GM12891 (cell line): ENCODE measurements at regions not wholly inside any gene's neighbourhood (a gene's known extent, or its start where the extent isn't known, plus 50 kb on each side); places are given as distances from the start of the nearest gene placed in this dataset.

Experiments
- DNase-seq: peaks from one replicate; pipeline ENCODE4 v3.0.0; 2011; ENCODE audit warnings: low spot score; ENCODE audit not compliant: insufficient read length
- FAIRE-seq: peaks from 2 replicates; lab custom pipeline; 2011; peaks lifted over from hg19 to GRCh38; lab: Jason Lieb, UNC
- PAX5 ChIP-seq: IDR thresholded peaks from 2 replicates; pipeline ENCODE4 v1.6.1; 2011; ENCODE audit warnings: low read length, moderate library complexity, mild to moderate bottlenecking; ENCODE audit not compliant: insufficient read depth, severe bottlenecking
- POLR2A ChIP-seq: IDR thresholded peaks from 2 replicates; pipeline ENCODE4 v1.6.1; 2011; ENCODE audit warnings: low read depth, low read length, control low read depth
- POLR2AphosphoS5 ChIP-seq: IDR thresholded peaks from 2 replicates; pipeline ENCODE4 v1.6.1; 2011; ENCODE audit warnings: low read depth, low read length, control low read depth
- POU2F2 ChIP-seq: IDR thresholded peaks from 2 replicates; pipeline ENCODE4 v1.6.1; 2011; ENCODE audit warnings: low read depth, mild to moderate bottlenecking, control low read depth, low read length, moderate library complexity
- SPI1 ChIP-seq: IDR thresholded peaks from 2 replicates; pipeline ENCODE4 v1.6.1; 2011; ENCODE audit warnings: low read depth, low read length, control low read depth
- TAF1 ChIP-seq: IDR thresholded peaks from 2 replicates; pipeline ENCODE4 v1.6.1; 2011; ENCODE audit warnings: low read depth, low read length, control low read depth

DNA sequence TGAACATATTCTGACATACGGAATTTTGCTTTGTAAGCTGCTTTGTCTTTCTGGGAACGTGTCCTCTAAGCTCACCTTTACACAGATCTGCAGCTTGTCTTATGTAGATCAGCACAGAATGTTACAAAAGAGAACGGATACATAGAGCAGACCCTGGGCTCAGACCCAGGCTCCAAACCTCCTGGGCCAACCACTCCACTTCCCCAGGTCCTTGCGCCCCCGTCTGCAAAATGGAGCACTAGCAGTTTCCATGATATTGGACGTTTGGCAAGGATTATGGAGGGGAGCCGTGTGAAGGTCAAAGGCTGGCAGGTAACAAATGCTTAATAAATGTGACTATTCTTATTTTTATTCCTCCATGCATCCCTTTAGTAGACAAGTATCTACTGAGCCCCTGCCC, 358.4 kb downstream of the CTTN start:
- TF ChIP-seq POLR2AphosphoS5: no peak
- no peak for TF ChIP-seq POU2F2
- no peak for TF ChIP-seq TAF1
- no peak for TF ChIP-seq PAX5
- TF ChIP-seq SPI1: no peak
- TF ChIP-seq POLR2A: no peak
- FAIRE-seq (no peak), DNase-seq (no peak)

- DNase-seq: no peak
- no peak for FAIRE-seq
- TF ChIP-seq SPI1: no peak
- TF ChIP-seq POU2F2: no peak
- no peak for TF ChIP-seq TAF1
- no peak for TF ChIP-seq POLR2AphosphoS5
- TF ChIP-seq PAX5: no peak
- TF ChIP-seq POLR2A: no peak
Observed at GRCh38 chr11:70757241-70757640, 358.9 kb downstream of the CTTN start.

GRCh38 chr11:70758206-70758605, 359.9 kb downstream of the CTTN start:
- DNase-seq (no peak), FAIRE-seq (no peak)
- TF ChIP-seq PAX5: no peak
- TF ChIP-seq TAF1: no peak
- TF ChIP-seq POLR2AphosphoS5: no peak

DNA sequence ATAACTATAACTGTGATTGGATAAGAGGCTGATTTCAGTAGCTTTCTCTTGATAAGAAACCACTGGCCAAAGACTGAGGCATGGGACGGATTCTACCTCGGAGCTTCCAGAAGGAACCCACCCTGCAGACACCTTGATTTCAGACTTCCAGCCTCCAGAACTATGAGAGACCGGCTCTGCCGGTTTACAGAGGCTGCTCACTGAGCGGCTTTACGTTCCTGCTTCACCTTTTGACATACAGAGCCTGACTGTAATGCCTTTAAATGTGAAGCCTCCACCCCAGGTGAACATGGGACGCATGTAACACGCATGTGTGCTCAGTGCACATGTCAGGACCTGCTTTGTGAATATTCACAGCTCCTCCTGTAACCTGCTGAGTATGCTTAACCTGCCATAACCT, 361.5 kb downstream of the CTTN start:
- no peak for TF ChIP-seq SPI1
- no peak for TF ChIP-seq TAF1
- TF ChIP-seq POU2F2: no peak
- no peak for TF ChIP-seq POLR2AphosphoS5
- TF ChIP-seq PAX5: no peak
- TF ChIP-seq POLR2A: no peak
- FAIRE-seq (no peak), DNase-seq (no peak)

DNA sequence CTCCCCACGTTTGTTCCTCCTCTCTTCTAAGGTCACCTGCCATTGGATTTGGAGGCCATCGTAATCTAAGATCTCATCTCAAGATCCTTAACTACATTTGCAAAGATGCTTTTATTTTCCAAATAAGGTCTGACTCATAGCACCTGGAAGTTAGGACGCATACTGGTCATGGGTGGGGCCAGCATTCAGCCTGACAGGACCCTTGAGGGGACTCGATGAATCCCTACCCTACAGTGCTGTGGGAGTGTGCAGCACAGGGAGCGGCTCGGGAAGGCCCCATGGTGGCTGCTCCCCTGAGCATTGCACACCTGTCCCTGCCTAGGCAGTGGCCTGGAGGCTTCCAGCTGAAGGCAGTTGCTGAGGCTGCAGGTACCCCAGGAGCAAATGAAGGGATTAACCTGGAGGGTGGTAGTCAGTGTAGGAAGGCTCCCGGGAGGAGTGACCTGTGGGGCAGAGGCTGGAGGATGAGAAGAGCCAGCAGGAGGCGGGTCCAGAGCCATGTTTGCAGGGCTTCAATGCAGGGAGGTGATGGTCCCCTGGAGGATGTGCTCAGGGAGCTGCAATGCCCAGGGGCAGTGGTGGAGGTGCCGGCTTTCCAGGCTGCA, 362.2 kb downstream of the CTTN start:
- no peak for FAIRE-seq

DNA sequence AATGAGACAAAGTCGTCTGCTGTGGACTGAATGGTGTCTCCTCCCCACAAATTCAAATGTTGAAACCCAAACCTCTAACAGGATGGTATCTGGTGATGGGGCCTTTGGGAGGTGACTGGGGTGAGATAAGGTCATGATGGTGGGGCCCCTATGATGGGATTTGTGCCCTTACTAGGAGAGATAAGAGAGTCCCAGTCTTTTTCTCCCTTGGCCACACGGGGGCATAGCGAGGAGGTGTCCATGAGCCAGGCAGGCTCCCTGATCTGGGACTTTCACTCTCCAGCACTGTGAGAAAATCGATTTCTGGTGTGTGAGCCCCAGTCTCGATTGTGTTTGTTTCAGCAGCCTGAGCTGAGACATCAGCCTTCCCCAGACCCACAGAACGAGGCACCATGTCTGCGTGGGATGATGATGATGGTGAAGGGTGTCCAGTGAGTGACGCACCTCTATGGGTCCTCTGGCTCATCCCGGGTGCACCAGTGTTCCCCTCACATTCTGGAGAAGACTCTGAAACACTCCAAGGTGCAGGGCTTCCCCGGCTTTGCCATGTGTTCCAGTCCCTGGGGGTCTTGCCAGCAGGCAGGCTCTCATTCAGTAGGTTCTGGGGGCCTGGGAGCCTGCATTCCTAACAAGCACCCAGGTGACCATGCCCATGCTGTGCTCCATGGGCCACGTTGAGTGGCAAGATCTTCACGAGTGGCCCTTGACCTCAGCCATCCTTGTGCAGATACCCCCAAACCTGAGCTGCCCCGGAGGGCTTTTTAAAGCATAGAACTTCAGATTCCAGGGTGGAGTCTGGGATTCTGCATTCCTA, 363.0 kb downstream of the CTTN start:
- DNase-seq: no peak

More for the DNA sequence above, 362.2 kb downstream of the CTTN start:
- TF ChIP-seq TAF1 (no peak), PAX5 (no peak)
- DNase-seq: no peak

DNA sequence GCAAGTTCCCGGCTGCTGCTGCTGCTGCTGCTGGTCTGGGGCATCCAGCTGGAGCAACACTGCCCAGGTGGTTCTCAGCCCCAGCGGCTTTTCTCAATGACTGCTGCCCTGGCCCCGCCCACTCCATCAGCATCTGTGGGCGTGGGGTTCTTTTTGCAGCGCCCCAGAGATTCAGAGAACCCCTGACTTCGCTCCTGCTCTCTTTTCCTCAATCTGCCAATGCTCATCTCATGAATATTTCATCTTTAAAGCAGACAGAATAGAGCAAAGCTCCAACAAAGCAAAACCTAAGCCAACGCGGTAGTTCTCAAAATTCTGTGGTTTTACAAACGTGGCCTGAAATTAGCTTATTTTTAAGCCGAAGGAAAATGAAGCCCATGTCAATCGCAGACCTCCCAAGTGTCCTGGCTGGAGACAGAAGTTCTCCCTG, 363.6 kb downstream of the CTTN start:
- FAIRE-seq (no peak), DNase-seq (no peak)
- TF ChIP-seq PAX5 (no peak), POU2F2 (no peak), TAF1 (no peak), POLR2A (no peak), POLR2AphosphoS5 (no peak), SPI1 (no peak)

More for the DNA sequence above, 363.0 kb downstream of the CTTN start:
- TF ChIP-seq POLR2A (no peak), POU2F2 (no peak), SPI1 (no peak), PAX5 (no peak), TAF1 (no peak), POLR2AphosphoS5 (no peak)
- no peak for FAIRE-seq

GRCh38 chr11:70762810-70763209, 364.5 kb downstream of the CTTN start:
- TF ChIP-seq PAX5 (no peak), POLR2AphosphoS5 (no peak), TAF1 (no peak), POLR2A (no peak), SPI1 (no peak), POU2F2 (no peak)
- FAIRE-seq (no peak), DNase-seq (no peak)

DNA sequence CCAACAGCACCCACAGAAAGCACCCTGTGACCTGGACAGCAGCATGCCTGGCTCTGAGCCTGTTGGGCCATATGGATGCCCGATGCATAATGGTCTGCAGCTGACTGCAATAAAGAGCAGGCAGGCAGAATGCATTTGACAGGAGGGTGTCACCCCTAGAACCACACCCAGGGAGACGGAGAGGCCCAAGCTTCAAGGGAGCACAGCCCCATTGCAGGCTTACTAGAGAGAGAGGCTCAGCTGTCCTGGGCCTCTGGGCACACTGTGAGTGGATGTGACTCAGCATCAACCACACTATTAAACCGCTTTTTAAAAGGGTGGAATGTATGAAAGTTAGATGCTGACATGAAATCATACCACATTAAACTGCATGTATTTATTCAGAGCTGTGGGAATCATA, 365.3 kb downstream of the CTTN start:
- no peak for FAIRE-seq
- TF ChIP-seq POLR2A (no peak), POLR2AphosphoS5 (no peak), SPI1 (no peak), TAF1 (no peak), PAX5 (no peak), POU2F2 (no peak)
- DNase-seq: no peak

DNA sequence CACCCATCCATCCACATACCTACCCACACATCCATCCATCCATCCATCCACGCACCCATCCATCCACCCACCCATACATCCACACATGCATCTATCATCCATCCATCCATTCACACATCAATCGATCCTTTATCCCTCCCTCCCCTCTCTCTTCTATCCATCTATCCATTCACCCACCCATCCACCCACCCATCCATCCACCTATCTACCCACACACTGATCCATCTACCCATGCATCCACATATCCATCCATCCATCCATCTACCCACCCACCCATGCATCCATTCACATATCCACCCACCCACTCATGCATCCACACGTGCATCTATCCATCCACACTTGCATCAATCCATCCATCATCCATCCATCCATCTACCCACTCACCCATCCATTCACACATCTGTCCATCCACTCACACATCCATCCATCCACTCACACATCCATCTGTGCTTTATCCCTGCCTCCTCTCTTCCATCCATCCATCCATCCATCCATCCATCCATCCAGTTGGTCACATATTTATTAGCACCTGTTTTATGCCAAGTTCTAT, 366.1 kb downstream of the CTTN start:
- no peak for FAIRE-seq
- no peak for DNase-seq
- TF ChIP-seq POLR2A (no peak), SPI1 (no peak)
